ENCODE measurements at regions not wholly inside any gene's neighbourhood (a gene's known extent, or its start where the extent isn't known, plus 50 kb on each side); places are given as distances from the start of the nearest gene placed in this dataset.

- intact Hi-C loops (cut with micrococcal nuclease), result no loop called here
- TF ChIP-seq GATA2 (IDR thresholded peaks at IDR 0.05; ENCODE audit: insufficient read depth, insufficient read length, low read depth, low read length) (no peak), JUN (IDR thresholded peaks at IDR 0.05; ENCODE audit: borderline replicate concordance, insufficient read depth, insufficient read length, low read depth) (no peak), MAX (IDR thresholded peaks at IDR 0.05; ENCODE audit: insufficient read depth, insufficient read length) (no peak), MYC (IDR thresholded peaks at IDR 0.05; ENCODE audit: low read depth, low read length) (no peak), POLR2AphosphoS5 (IDR thresholded peaks at IDR 0.05; ENCODE audit: insufficient read depth, low read depth, low read length) (no peak), POLR2A (IDR thresholded peaks at IDR 0.05; ENCODE audit: low read depth, low read length) (no peak), EZH2 (IDR thresholded peaks at IDR 0.05; ENCODE audit: borderline replicate concordance, low read depth, low read length, severe bottlenecking) (no peak), CTCF (IDR thresholded peaks at IDR 0.05; ENCODE audit: extremely low read depth in 1 of 2, insufficient read depth in 1 of 2, low read depth in 1 of 2, low read length in 2 of 2) (no peak), FOS (IDR thresholded peaks at IDR 0.05; ENCODE audit: borderline replicate concordance, insufficient read depth, low read length) (no peak)
- Histone ChIP-seq H4K20me1 (replicated peaks; ENCODE audit: control insufficient read depth, extremely low read depth, insufficient read depth, low read length) (no peaks in the 10 kb centered on the region), H2AFZ (ENCODE audit: low read depth, low read length) (no peak overlapping the region), H3K27me3 (ENCODE audit: control insufficient read depth in 2 of 2, insufficient read depth in 2 of 2, low read length in 2 of 2) (peaks cover 1 to 2% of the 10 kb centered on the region in 2 experiments), H3K9ac (replicated peaks; ENCODE audit: extremely low read depth, insufficient read depth, low read length) (no peak overlapping the region), H3K79me2 (ENCODE audit: control insufficient read depth, insufficient read depth, low read length) (no peaks in the 10 kb centered on the region), H3K4me1 (ENCODE audit: control insufficient read depth, extremely low read depth, insufficient read depth, low read length) (no peaks in the 10 kb centered on the region), H3K27ac (ENCODE audit: insufficient read depth, low read depth, low read length) (no peak overlapping the region), H3K4me2 (ENCODE audit: insufficient read depth, low read length) (no peak overlapping the region), H3K9me1 (replicated peaks; ENCODE audit: control insufficient read depth, extremely low read depth, insufficient read depth, low read length) (no peaks in the 10 kb centered on the region), H3K4me3 (replicated peaks in 1 of 3; ENCODE audit: insufficient read depth in 1 of 3, low read depth in 1 of 3, low read length in 3 of 3) (no peak overlapping the region), H3K36me3 (ENCODE audit: control insufficient read depth in 2 of 2, extremely low read depth in 1 of 2, insufficient read depth in 2 of 2, low read length in 2 of 2) (no peaks in the 10 kb centered on the region), H3K9me3 (replicated peaks; ENCODE audit: control insufficient read depth, insufficient read depth, low read length) (no peaks in the 10 kb centered on the region)
- POLR2A ChIA-PET, result no interaction called here
- BruUV-seq (replicated peaks), result no TSS peak
- CTCF ChIA-PET, result no interaction called here
- dilution Hi-C loops (cut with MboI; ENCODE audit: extremely low pct_ligation_motif_present, low sequenced_read_pairs), result no loop called here
- no peak for FAIRE-seq
- no peak for DNase-seq (ENCODE audit: low read depth, low spot score)
These were observed 460.7 kb upstream of the CTSO start for GRCh38 chr4:156414406-156414805.

All from endothelial cell of umbilical vein (primary cell).